ENCODE measurements at regions not wholly inside any gene's neighbourhood (a gene's known extent, or its start where the extent isn't known, plus 50 kb on each side); places are given as distances from the start of the nearest gene placed in this dataset.

DNA sequence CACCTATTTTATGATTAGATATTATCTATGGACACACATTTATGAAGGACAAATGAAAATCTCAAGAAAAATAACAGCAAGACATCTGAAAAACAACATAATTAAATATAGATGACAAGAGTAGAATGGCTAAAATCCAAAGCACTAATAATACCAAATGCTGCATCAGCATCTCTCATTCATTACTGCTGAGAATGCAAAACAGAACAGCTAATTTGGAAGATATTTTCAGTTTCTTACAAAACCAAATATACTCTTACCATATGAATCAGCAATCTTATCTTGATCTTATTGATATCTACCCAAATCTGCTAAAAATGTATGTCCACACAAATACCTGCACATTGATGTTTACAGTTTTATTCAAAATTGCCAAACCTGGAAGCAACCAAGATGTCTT lies 829.1 kb upstream of the MIR17HG start:
- no peak for TF ChIP-seq NR2F2 (IDR thresholded peaks at IDR 0.05)
- TF ChIP-seq, protein P1, sequence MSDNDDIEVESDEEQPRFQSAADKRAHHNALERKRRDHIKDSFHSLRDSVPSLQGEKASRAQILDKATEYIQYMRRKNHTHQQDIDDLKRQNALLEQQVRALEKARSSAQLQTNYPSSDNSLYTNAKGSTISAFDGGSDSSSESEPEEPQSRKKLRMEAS (IDR thresholded peaks at IDR 0.05), result no peak
- TF ChIP-seq YY1 (IDR thresholded peaks at IDR 0.05), result no peak
- no peak for TF ChIP-seq FOXA1 (IDR thresholded peaks at IDR 0.05)
- TF ChIP-seq HNF4A (conservative IDR thresholded peaks at IDR 0.05), result no peak
- TF ChIP-seq, protein P2, sequence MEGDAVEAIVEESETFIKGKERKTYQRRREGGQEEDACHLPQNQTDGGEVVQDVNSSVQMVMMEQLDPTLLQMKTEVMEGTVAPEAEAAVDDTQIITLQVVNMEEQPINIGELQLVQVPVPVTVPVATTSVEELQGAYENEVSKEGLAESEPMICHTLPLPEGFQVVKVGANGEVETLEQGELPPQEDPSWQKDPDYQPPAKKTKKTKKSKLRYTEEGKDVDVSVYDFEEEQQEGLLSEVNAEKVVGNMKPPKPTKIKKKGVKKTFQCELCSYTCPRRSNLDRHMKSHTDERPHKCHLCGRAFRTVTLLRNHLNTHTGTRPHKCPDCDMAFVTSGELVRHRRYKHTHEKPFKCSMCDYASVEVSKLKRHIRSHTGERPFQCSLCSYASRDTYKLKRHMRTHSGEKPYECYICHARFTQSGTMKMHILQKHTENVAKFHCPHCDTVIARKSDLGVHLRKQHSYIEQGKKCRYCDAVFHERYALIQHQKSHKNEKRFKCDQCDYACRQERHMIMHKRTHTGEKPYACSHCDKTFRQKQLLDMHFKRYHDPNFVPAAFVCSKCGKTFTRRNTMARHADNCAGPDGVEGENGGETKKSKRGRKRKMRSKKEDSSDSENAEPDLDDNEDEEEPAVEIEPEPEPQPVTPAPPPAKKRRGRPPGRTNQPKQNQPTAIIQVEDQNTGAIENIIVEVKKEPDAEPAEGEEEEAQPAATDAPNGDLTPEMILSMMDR (IDR thresholded peaks at IDR 0.05; ENCODE audit: low read depth, low read length, missing input control), result no peak
- TF ChIP-seq, protein P3, sequence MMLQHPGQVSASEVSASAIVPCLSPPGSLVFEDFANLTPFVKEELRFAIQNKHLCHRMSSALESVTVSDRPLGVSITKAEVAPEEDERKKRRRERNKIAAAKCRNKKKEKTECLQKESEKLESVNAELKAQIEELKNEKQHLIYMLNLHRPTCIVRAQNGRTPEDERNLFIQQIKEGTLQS (IDR thresholded peaks at IDR 0.05), result no peak
- TF ChIP-seq HNF4G (IDR thresholded peaks at IDR 0.05), result no peak
- TF ChIP-seq JUND (IDR thresholded peaks at IDR 0.05), result no peak
- no peak for TF ChIP-seq RAD21 (IDR thresholded peaks at IDR 0.05)
- TF ChIP-seq, protein P4, sequence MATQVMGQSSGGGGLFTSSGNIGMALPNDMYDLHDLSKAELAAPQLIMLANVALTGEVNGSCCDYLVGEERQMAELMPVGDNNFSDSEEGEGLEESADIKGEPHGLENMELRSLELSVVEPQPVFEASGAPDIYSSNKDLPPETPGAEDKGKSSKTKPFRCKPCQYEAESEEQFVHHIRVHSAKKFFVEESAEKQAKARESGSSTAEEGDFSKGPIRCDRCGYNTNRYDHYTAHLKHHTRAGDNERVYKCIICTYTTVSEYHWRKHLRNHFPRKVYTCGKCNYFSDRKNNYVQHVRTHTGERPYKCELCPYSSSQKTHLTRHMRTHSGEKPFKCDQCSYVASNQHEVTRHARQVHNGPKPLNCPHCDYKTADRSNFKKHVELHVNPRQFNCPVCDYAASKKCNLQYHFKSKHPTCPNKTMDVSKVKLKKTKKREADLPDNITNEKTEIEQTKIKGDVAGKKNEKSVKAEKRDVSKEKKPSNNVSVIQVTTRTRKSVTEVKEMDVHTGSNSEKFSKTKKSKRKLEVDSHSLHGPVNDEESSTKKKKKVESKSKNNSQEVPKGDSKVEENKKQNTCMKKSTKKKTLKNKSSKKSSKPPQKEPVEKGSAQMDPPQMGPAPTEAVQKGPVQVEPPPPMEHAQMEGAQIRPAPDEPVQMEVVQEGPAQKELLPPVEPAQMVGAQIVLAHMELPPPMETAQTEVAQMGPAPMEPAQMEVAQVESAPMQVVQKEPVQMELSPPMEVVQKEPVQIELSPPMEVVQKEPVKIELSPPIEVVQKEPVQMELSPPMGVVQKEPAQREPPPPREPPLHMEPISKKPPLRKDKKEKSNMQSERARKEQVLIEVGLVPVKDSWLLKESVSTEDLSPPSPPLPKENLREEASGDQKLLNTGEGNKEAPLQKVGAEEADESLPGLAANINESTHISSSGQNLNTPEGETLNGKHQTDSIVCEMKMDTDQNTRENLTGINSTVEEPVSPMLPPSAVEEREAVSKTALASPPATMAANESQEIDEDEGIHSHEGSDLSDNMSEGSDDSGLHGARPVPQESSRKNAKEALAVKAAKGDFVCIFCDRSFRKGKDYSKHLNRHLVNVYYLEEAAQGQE (IDR thresholded peaks at IDR 0.05), result no peak
- Histone ChIP-seq H3K4me1 (ENCODE audit: control insufficient read depth in 4 of 4, insufficient read depth in 4 of 4, low read length in 3 of 4) (no peaks in the 10 kb centered on the region), H3K27me3 (ENCODE audit: control insufficient read depth in 4 of 4, insufficient read depth in 4 of 4, low read length in 3 of 4) (no peaks in the 10 kb centered on the region), H3K27ac (ENCODE audit: low read depth in 1 of 2, low read length in 2 of 2) (no peak overlapping the region), H3K4me3 (ENCODE audit: low read depth in 1 of 3, low read length in 3 of 3) (no peak overlapping the region), H3K9me3 (ENCODE audit: control insufficient read depth in 4 of 4, low read length in 3 of 4) (no peaks in the 10 kb centered on the region), H3K9ac (ENCODE audit: low read depth in 1 of 2, low read length in 2 of 2) (no peak overlapping the region), H3K36me3 (ENCODE audit: control insufficient read depth in 4 of 4, insufficient read depth in 3 of 4, low read depth in 1 of 4, low read length in 3 of 4) (no peaks in the 10 kb centered on the region)
- DNase-seq (ENCODE audit: low spot score), result no peak

- WGBS, result 38% methylated on average over 3 of the region's 3 CpGs
- no peak for TF ChIP-seq FOXA2 (IDR thresholded peaks at IDR 0.05)
- no peak for TF ChIP-seq FOXA1 (IDR thresholded peaks at IDR 0.05)
- TF ChIP-seq, protein P4 (IDR thresholded peaks at IDR 0.05), result no peak
- TF ChIP-seq GABPA (IDR thresholded peaks at IDR 0.05 in 1 of 2, conservative IDR thresholded peaks at IDR 0.05 in 1 of 2), result no peak
- TF ChIP-seq, protein P1 (IDR thresholded peaks at IDR 0.05), result no peak
- TF ChIP-seq RAD21 (IDR thresholded peaks at IDR 0.05), result no peak
- TF ChIP-seq TAF1 (conservative IDR thresholded peaks at IDR 0.05), result no peak
- TF ChIP-seq HNF4G (IDR thresholded peaks at IDR 0.05), result no peak
- TF ChIP-seq EGR1 (IDR thresholded peaks at IDR 0.05; ENCODE audit: low read depth in 2 of 2), result no peak
- no peak for TF ChIP-seq RXRA (IDR thresholded peaks at IDR 0.05)
- no peak for TF ChIP-seq YY1 (IDR thresholded peaks at IDR 0.05)
- TF ChIP-seq, protein P3 (IDR thresholded peaks at IDR 0.05), result no peak
- no peak for TF ChIP-seq SP1 (IDR thresholded peaks at IDR 0.05)
- TF ChIP-seq HNF4A (conservative IDR thresholded peaks at IDR 0.05), result no peak
- TF ChIP-seq ZBTB33 (IDR thresholded peaks at IDR 0.05), result no peak
Measured at GRCh38 chr13:90519157-90519556, 828.3 kb upstream of the MIR17HG start.

More at GRCh38 chr13:90519157-90519556, 828.3 kb upstream of the MIR17HG start:
- H3K27ac ChIP-seq (ENCODE audit: low read depth in 1 of 2, low read length in 2 of 2), result no peak overlapping the region
- no peaks in the 10 kb centered on the region for H3K27me3 ChIP-seq (ENCODE audit: control insufficient read depth in 4 of 4, insufficient read depth in 4 of 4, low read length in 3 of 4)
- no peak for DNase-seq (ENCODE audit: low spot score)
- no peak overlapping the region for H3K4me3 ChIP-seq (ENCODE audit: low read depth in 1 of 3, low read length in 3 of 3)
- H3K9ac ChIP-seq (ENCODE audit: low read depth in 1 of 2, low read length in 2 of 2), result no peak overlapping the region
- no peaks in the 10 kb centered on the region for H3K9me3 ChIP-seq (ENCODE audit: control insufficient read depth in 4 of 4, low read length in 3 of 4)
- no peaks in the 10 kb centered on the region for H3K4me1 ChIP-seq (ENCODE audit: control insufficient read depth in 4 of 4, insufficient read depth in 4 of 4, low read length in 3 of 4)
- H3K36me3 ChIP-seq (ENCODE audit: control insufficient read depth in 4 of 4, insufficient read depth in 3 of 4, low read depth in 1 of 4, low read length in 3 of 4), result no peaks in the 10 kb centered on the region

Data from liver (tissue), 8 donors.